Activated CD8-positive, alpha-beta memory T cell treated with anti-CD3 and anti-CD28 coated beads, Interleukin-2, amount 50 U/mL, for 1 hour (primary cell): ENCODE measurements at regions not wholly inside any gene's neighbourhood (a gene's known extent, or its start where the extent isn't known, plus 50 kb on each side); places are given as distances from the start of the nearest gene placed in this dataset.
"Not testable (repeated sequence)": the region's sequence is repeated elsewhere in the genome, so short reads cannot be mapped to it uniquely, and the experiment has no call there.

Source experiments
- DNase-seq: peaks from one replicate; pipeline ENCODE4 v3.0.0-alpha.2; 2020; ENCODE audit errors: extremely low read depth

DNA sequence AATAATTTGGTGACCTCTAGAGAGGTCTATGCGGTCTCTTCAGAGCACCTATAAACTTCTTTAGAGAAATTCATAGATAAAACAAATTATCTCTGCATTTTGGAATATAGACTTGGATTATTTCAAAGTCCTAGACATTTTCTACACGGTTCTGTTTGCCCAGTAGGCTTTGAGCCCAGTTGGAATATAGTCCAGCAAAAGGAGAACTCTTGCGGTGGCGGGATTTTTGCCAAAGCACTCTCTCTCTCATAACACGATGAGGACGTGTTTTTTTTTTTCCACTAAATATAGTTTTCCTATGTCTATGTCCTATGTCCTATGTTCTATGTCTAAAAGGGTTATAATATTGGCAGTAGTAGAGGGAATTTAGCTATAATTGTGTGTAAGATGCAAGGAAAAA lies 164.9 kb upstream of the AGR3 start:
- DNase-seq = no peak

DNA sequence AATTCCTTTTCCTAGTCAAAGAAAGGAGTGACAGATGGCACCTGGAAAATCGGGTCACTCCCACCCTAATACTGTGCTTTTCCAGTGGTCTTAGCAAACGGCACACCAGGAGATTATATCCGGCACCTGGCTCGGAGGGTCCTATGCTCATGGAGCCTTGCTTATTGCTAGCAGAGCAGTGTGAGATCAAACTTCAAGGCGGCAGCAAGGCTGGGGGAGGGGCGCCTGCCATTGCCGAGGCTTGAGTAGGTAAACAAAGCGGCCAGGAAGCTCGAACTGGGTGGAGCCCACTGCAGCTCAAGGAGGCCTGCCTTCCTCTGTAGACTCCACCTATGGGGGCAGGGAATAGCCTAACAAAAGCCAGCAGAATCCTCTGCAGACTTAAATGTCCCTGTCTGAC lies 171.4 kb upstream of the AGR3 start:
- not testable (repeated sequence) for DNase-seq

DNA sequence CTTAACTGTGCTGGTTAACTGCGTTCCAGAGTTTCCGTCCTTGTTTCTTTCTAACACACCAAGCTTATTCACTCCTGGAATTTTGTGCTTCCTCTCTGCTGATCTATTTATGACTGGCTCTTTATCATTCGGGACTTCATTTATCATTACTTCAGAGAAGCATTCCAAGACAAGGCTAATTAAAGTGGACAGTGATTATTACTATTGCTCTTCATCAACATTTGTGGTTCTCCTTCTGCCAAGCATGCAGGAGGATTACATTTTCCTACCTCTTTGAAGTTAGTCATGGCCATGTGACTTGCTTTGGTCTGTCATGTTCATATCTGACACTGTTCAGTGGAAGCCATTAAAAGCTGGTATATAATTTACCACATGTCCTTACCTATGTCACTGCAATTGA lies 172.4 kb upstream of the AGR3 start:
- no peak for DNase-seq

DNA sequence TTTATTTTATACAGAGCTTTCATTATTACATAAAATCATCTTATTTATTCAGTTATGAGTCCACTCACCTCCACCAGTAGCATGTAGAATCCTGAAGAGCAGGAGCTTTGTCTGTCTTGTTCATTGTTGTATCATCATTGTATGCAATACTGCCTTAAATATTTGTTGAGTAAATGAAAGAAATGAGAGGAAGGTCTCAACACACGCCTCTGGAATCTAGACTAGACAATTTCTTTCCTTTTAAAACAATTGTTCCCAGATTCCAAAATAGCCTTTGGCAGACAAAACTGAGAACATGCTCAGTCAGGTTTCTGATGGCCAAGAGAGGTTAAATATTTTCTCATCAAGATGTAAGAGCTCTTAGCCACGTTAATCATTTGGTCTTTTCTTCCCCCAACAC lies 173.1 kb upstream of the AGR3 start:
- no peak for DNase-seq

DNA sequence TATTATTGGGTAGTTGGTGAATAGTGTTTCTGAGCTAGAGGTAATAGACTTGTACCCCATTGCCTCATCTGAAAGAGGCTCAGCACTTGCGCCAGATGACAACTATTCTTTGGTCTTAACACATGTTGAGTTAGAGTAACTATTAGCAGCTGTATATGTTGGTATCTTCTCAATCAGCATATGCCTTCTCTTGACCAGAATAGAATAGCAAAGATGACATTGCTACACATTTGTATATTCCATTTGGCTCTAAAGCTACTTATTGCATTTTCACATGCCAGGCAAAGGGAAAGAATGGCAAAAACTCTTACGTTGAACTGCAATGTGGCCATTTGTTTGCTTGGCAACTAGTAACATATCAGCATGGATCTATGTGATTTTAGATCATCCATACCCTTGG lies 173.8 kb upstream of the AGR3 start:
- DNase-seq = no peak

DNA sequence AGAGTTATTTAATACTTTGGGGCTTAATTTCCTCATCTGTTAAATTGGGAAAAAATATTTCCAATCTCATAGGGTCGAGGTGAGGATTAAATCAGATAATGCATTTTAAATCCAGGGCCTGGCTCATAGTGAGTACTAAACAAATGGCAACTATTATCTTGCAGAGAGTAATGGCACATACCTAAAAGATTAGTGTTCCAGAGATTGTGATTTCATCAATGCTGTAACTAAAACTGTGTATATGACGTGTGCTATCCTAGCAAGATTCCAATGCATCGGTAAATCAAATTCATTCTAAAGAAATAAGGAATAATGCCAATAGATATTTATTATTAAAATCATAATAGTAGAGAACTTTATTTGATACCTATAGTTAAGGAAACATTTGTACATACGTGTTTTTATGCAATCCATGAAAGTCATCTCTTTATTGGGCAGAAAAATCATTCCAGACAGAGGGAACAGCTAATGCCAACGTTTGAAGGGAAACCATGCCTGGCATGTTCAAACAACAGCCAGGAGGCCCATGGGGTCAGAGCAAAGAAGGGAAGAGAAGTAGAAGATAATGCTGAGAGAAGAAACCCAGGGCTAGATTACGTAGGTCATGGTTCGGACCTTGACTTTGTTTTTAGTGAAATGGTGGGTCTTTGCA lies 174.8 kb upstream of the AGR3 start:
- no peak for DNase-seq

DNA sequence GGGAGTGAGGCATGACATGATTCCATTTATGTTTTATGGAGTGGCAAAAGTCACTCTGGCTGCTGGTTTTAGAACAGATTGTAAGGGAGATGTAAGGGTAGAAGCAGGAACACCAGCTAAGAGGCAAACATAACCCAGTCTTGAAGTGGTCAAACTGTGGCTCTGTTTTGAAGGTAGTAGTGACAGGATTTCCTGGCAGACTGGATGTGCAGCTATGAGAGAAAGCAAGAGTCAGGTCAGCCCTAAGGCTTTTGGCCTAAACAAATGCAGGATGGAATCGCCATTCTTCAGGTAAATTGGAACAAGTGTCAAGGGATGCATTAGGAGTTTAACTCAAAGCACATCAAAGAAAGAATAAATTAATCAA lies 175.3 kb upstream of the AGR3 start:
- DNase-seq = no peak

DNA sequence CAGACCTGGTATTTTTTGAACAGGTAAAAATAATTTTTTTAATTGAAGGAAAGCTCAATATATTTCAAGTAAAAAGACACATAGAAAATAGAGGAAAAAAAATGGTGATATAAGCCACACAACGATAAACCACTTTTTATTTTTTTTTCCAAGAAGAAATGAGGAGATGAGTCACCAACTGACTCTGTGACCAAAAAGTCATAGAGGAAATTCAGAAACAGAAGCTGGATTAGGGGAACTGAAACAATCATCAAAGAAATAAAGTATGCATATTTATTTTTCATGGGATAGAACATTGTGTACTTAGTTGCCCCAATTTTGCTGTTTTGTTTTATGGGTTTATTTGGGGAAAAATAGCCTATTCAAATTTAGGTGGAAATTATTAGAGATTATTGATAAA lies 176.8 kb upstream of the AGR3 start:
- DNase-seq = no peak

DNA sequence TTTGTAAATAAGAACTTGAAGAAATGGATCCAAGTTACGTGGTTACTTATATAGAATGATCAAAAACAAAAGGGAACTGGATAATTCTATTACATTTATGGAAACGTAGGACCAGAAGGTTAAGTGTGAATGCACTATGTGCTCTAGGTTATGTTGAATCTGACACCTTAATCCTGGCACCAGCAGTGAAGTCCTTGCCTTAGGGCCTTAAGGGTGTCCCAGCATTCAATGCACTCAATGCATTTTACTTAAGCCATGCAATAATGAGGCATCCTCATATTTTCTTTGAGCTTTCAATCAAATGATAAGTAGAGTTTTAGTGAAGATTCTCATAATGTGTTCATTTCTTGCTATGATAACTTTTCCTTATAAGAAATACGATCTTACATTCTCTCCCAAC lies 178.3 kb upstream of the AGR3 start:
- no peak for DNase-seq

DNA sequence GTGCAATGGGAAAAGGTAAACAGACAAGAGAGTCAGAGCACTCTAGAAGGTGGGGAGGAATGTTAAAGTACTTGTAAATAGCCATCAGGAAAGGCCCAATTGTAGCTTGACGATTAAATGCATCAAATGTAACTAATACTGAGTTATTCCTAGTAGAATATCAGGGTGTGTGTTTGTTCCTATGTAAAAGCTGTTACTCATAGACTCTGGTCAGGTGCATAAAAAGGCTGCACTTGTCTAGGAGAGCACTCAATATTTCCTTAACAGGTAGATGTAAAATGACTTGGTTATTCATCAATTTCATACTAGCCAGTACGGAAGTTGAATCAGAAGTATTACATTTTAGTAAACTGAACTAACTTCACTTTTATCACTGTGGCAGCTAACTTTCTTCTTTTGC lies 179.7 kb upstream of the AGR3 start:
- DNase-seq = no peak

DNA sequence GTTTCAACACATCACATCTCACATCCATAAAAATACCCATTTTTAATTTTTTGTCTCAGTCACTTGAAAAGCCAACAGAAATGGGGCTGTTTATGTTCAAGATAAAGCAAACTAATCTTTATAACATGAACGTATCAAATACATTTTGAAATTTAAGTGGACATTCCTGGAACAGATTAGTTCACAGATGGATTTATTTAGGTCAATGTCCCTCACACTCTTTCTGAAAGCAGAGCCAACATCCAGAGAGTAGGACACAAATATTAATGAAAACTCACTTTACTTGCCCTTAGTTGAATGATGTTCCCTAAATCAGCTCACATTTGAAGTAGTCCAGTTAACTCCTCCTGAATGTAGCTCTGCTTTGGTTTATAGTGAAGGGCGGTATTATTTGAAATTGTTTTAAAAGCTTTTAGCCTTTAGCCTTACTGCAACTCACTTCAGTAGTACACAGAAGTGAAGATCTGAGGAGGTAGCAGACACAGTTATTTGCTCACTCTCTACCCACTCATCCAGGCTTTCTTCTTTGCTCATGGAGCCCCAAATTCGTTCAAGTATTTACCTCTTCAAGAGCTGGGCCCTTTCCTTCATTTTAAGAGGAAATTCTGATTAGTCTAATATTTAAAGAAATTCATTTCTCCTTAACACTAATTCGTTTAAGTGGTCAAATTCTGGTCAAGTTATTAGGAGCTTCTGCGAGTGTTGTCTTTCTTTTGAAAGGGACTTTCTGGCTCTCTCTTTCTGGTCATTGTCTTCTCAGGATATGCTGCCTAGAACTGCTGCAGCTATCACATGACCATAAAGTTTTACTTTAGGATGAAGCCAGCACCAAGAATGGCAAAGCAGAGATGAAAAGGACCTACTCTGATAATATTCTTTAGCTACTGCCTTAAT lies 180.6 kb upstream of the AGR3 start:
- DNase-seq = no peak

DNA sequence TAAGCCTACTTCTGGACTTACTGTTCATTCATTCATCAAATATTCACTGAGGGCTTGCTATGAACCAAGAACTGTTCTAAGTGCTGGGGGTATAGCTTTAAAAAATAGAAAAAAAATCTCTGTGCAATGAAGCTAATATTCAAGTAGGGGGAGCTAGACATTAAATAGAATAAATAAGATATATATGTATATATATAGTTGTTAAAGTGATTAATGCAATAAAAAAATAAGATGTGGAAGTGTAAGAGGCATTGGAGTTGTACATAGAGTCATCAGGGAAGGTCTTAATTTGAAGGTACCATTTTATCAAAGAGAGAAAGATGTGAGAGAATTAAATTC lies 181.2 kb upstream of the AGR3 start:
- no peak for DNase-seq

DNA sequence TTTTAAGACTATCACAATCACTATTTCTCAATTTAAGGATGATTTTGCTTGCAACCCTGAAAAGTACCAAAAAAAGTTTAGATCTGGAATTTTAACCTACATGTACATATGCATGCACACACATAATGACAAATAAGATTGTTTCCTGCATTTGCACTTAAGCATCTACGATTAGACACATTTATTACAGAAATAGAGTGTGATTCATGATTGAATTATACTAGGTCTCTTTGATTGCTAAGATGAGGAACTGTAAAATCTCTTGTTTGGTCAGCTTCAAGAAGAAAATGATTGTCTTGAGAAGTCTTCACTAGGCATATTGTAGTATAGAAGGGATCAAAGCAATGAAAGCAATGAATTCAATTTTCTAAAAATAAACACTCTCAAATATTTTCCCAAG lies 185.9 kb upstream of the AGR3 start:
- no peak for DNase-seq

DNA sequence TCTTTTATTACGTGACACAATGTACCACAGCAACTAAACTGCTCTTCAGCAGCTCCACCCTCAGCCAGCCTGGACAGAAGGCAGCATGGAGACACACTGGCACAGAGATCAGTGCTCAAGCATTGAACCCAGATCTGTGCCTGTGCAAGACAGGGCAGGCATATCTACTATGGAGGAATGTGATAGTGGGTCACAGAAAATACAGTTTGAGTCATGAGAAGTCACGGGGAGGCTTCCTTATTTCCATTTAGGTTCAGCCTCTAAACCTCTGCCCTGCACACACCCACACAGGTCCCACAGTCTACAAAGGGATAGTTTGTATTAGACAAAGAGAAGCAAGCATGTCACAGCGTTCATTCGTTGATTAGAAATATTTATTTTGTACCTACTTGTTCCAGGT lies 187.4 kb upstream of the AGR3 start:
- no peak for DNase-seq

DNA sequence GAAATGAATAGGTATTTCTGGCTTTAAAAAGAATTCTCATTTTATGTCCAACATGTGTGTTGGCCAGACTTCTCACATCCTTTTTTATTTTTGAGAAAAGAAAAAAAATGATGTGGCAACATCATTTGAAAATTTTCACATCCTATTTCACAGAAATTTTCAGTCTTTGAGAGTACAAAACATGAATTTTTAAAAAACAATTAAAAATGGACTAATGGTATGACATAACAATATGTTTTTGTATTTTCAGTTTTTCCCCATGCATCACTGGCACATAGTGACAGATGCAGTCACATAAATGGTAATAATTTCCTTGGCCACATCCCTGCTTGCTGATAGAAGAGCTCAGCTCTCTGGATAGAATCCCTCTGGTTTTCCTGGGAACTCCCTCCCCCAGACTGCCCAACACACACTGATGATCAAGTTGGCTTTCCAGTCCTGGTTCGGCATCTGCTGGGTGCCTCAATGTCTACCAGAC lies 188.5 kb upstream of the AGR3 start:
- DNase-seq = no peak

DNA sequence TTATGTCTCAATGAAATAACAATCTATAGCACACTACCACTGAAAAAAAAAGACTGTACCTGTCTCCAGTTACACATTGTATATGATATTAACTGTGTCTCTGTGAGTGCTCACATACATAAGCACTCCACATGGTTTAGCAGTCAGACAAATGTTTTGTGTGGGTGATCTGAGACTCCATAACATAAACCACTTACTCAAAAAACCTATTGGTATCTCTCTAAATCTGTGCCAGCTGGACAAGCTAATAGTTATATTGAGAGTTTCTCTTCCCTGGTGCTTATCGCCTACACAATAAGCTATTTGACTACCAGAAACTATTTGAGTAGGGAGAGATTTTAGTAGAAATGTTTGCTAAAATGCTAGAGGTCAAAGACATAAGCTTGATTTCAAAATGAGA lies 190.1 kb upstream of the AGR3 start:
- DNase-seq = no peak

DNA sequence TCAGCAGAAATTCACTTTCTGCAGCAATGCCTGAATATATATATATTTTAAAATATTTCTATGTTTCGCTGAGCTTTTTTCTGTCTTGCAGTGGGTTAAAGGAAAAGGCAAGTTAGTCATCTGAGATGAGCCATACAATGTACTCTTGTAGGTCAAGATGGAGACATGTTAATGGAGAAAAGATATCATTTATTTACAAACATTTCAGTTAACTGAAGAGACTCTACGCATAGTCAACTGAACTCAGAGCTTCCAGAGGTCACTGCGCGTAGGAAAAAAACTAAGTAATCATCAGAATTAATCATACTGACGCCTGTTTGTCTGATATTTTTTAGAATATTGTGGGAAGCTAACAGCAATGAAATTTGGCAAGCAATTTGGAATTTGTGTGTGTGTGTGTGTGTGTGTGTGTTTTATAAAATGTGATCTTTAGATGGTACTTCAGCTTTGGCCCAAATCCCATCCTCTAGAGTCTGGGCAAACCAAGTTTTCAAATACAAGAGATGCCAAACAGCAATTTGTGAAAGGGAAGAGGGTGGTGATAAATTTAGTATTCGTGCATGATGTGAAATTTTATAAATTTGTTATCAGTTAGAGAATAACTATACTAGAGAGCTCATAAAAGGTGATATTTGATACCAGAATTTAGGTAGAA lies 193.9 kb upstream of the AGR3 start:
- no peak for DNase-seq

DNA sequence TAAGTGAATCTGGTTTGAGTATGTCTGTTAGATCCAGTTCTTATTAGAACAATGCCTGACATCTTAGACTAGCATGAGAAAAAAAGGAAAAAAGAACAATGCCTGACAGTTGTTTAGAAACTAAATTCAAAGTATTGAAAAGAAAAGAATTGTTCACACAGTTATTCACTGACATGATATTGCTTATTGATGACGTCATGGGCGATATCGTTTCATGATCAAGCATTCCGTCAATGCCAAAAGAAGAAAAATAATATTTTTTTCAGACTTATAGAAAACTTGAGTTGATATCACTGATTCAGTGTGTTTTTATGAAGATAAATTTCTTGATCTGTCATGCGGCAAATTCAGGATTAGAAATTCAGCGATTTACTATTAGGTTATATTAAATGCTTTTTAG lies 196.5 kb upstream of the AGR3 start:
- DNase-seq = no peak

DNA sequence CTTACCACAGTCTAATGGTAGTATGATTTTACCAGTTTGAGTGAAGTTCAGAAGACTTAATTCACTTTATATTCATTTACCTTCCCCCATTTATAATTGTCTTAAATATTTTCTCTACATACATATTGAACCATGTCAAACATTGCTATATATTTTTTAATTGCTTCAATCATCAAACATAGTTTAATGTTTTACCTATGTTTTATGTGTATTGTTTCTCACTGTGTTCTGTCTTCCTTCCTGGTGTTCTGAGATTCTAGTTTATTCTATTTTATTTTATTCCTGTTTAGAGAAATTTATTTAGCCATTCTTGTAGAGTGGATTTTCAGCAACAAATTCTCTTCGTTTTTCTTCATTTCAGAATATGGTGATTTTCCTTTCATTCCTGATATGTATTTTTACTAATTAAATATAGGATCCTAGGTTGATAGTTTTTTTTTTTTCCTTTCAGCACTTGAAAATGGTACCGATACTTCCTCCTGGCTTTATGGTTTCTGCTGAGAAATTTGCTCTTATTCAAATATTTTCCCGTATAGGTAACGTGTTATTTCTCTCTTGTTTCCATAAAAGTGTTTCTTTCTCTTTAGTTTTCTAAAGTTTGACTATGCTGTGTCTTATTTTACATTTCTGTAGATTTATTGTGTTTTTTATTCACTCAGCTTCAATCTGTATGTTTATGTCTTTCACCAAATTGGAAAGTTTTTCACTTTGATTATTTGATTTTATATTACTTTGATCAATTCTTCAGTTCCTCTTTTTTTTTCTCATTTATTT lies 201.8 kb upstream of the AGR3 start:
- no peak for DNase-seq

DNA sequence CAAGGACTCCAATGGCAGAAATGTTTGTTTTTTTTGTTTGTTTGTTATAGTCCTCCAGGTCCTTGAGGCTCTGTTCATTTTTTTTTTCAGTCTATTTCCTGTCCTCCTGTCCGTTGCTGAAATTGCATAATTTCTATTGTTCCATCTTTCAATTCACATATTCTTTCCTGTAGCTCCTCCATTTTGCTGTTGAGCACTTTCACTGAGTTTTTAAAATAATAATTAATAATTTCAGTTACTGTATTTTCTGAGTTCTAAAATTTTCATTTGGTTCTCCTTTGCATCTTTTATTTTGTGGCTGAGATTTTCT lies 202.3 kb upstream of the AGR3 start:
- no peak for DNase-seq

DNA sequence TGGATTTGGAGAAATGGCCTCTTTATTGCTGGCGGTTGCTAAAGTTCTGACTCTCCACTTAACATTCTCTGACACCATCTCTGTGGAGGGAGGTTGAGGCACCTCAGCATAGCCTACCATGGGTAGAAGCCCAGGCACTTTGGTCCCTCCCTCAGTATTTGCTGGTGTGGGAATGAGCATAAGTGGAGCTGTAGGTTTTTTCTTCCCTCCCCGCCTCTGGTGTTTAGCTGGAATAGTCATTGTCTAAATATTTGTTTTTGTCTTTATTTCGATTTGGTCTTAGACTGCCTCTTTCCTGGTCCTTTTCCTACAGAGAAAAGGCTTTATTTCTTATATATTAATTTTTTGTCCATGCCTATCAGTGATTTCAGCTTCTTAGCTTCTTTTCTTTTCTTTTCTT lies 203.4 kb upstream of the AGR3 start:
- no peak for DNase-seq

DNA sequence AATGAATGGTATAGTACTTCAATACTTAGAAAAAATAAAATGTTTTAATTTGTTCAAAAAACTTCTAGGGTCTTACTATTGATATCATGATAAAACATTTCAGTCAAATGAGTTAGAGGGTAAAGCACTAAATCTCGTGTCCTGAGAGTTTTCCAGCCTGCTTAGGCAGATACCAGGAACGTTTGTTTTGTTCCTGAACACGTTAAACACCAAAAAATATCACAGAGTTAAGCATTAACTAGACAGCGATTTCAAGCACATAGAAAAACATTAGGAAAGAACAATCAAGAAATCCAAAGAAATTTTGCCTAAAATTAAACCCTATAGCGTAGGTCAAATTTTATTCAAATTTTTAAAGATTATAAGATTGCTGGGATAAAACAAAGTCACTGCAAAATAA lies 204.6 kb upstream of the AGR3 start:
- DNase-seq = no peak

DNA sequence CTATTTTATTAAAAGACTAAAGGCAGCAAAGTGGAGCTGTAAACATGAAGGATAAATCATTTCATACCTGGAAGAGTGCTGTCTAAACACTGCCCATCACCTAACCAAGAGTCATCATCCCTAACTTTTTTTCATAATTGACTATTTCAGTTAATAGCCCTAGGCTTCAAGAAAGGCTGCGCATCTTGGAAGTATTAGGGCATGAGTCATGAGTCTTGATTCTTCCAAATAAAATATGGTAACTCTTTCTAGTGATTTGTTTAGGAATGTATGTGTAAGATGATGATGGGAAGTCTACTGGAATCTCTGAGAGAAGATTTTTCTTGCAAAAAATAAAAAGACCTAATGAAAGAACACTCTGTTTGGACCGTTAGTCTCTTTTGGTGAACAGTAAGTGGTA lies 207.7 kb upstream of the AHR start:
- no peak for DNase-seq
